ENCODE measurements at regions not wholly inside any gene's neighbourhood (a gene's known extent, or its start where the extent isn't known, plus 50 kb on each side); places are given as distances from the start of the nearest gene placed in this dataset.

- TF ChIP-seq CTCF (conservative IDR thresholded peaks at IDR 0.05 in 1 of 2, IDR thresholded peaks at IDR 0.05 in 1 of 2; ENCODE audit: extremely low read depth in 1 of 2, insufficient read depth in 1 of 2, low read depth in 1 of 2, low read length in 2 of 2), result no peak
- no peak for TF ChIP-seq EZH2 (IDR thresholded peaks at IDR 0.05; ENCODE audit: borderline replicate concordance, low read length)
Measured at GRCh38 chr7:9120331-9120730, 686.9 kb downstream of the NXPH1 start.

All from mammary epithelial cell (primary cell).